ENCODE measurements at regions not wholly inside any gene's neighbourhood (a gene's known extent, or its start where the extent isn't known, plus 50 kb on each side); places are given as distances from the start of the nearest gene placed in this dataset.

- DNase-seq = no peak
These were observed 515.2 kb upstream of the JARID2 start for GRCh38 chr6:14730654-14731053.

GRCh38 chr6:14731611-14732010, 514.3 kb upstream of the JARID2 start:
- DNase-seq = no peak

GRCh38 chr6:14732226-14732843, 513.5 kb upstream of the JARID2 start:
- DNase-seq = no peak

- no peak for DNase-seq
These were observed 512.8 kb upstream of the JARID2 start for GRCh38 chr6:14732844-14733757.

- no peak for DNase-seq
These were observed 511.8 kb upstream of the JARID2 start for GRCh38 chr6:14734052-14734415.

GRCh38 chr6:14734416-14735340, 511.2 kb upstream of the JARID2 start:
- no peak for DNase-seq

- DNase-seq = no peak
These were observed 509.8 kb upstream of the JARID2 start for GRCh38 chr6:14735956-14736486.

GRCh38 chr6:14736554-14736953, 509.3 kb upstream of the JARID2 start:
- no peak for DNase-seq

- no peak for DNase-seq
These were observed 507.4 kb upstream of the JARID2 start for GRCh38 chr6:14738497-14738896.

GRCh38 chr6:14738933-14739332, 506.9 kb upstream of the JARID2 start:
- DNase-seq = no peak

- DNase-seq = no peak
These were observed 506.0 kb upstream of the JARID2 start for GRCh38 chr6:14739827-14740226.

GRCh38 chr6:14742171-14742570, 503.7 kb upstream of the JARID2 start:
- DNase-seq = no peak

GRCh38 chr6:14742680-14743079, 503.2 kb upstream of the JARID2 start:
- DNase-seq = no peak

GRCh38 chr6:14743144-14743473, 502.8 kb upstream of the JARID2 start:
- no peak for DNase-seq

GRCh38 chr6:14743474-14744211, 502.2 kb upstream of the JARID2 start:
- DNase-seq = no peak

- DNase-seq = no peak
These were observed 501.7 kb upstream of the JARID2 start for GRCh38 chr6:14744212-14744556.

- DNase-seq = no peak
These were observed 499.6 kb upstream of the JARID2 start for GRCh38 chr6:14746139-14746837.

GRCh38 chr6:14747881-14748520, 497.9 kb upstream of the JARID2 start:
- no peak for DNase-seq

- DNase-seq = no peak
These were observed 497.2 kb upstream of the JARID2 start for GRCh38 chr6:14748679-14749078.

- DNase-seq = peak; percentile 3
These were observed 495.7 kb upstream of the JARID2 start for GRCh38 chr6:14750059-14750661.

GRCh38 chr6:14751645-14752175, 494.2 kb upstream of the JARID2 start:
- no peak for DNase-seq
